ENCODE measurements at regions not wholly inside any gene's neighbourhood (a gene's known extent, or its start where the extent isn't known, plus 50 kb on each side); places are given as distances from the start of the nearest gene placed in this dataset.

GRCh38 chr4:100075486-100076270 is 114.6 kb downstream of the DDIT4L start:
- H3K36me3 ChIP-seq (ENCODE audit: insufficient read depth in 1 of 2, low read depth in 1 of 2), result no peaks in the 10 kb centered on the region
- intact Hi-C loops (cut with DNase I), result no loop called here
- WGBS, 3 donors, result 74 to 81% (median 75%) methylated on average over 2 of the region's 2 CpGs
- no peak for DNase-seq
- ATAC-seq, result no peak
- H3K27me3 ChIP-seq (ENCODE audit: insufficient read depth in 3 of 3, low read length in 2 of 3), result peaks cover 0 to 6% (median 0%) of the 10 kb centered on the region in 3 donors
- H3K27ac ChIP-seq, result no peak overlapping the region
- no peaks in the 10 kb centered on the region for H3K9me3 ChIP-seq
- TF ChIP-seq CTCF (IDR thresholded peaks at IDR 0.05), result no peak
- no peak overlapping the region for H3K4me3 ChIP-seq
- no peaks in the 10 kb centered on the region for H3K4me1 ChIP-seq

- no peak for ATAC-seq
- no peak for TF ChIP-seq CTCF (IDR thresholded peaks at IDR 0.05)
These were observed 115.2 kb downstream of the DDIT4L start for GRCh38 chr4:100075056-100075455.

DNA sequence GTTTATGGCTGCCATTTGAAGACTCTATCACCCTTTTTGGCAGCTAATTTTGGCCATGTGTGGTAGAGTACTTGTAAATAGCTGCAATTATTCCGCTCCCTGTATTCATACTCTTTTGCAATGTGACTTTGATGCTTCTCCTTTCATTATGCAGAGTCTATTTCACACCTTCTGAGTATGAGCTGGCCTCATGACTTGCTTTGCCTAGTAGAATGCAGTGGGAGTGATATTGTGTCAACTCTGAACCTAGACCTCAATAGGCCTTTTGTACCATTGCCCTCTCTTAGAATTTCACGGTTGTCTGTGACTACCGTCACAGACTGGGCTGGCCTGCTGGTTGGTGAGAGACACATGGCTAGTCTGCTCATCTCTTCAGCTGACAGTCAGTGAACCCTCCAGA is 118.8 kb downstream of the DDIT4L start:
- no peak overlapping the region for H3K4me3 ChIP-seq
- 78 to 85% (median 82%) methylated on average over 3 of the region's 3 CpGs for WGBS, 3 donors
- TF ChIP-seq CTCF (IDR thresholded peaks at IDR 0.05), result no peak
- ATAC-seq, result no peak
- H3K4me1 ChIP-seq, result no peaks in the 10 kb centered on the region
- peaks cover 0 to 6% (median 0%) of the 10 kb centered on the region in 3 donors for H3K27me3 ChIP-seq (ENCODE audit: insufficient read depth in 3 of 3, low read length in 2 of 3)
- no peak overlapping the region for H3K27ac ChIP-seq
- intact Hi-C loops (cut with DNase I), result no loop called here
- no peaks in the 10 kb centered on the region for H3K36me3 ChIP-seq (ENCODE audit: insufficient read depth in 1 of 2, low read depth in 1 of 2)
- no peak for DNase-seq
- H3K9me3 ChIP-seq, result no peaks in the 10 kb centered on the region

More at GRCh38 chr4:100075056-100075455, 115.2 kb downstream of the DDIT4L start:
- DNase-seq, result no peak
- peaks cover 0 to 6% (median 0%) of the 10 kb centered on the region in 3 donors for H3K27me3 ChIP-seq (ENCODE audit: insufficient read depth in 3 of 3, low read length in 2 of 3)
- no peak overlapping the region for H3K27ac ChIP-seq
- intact Hi-C loops (cut with DNase I), result no loop called here
- no peaks in the 10 kb centered on the region for H3K4me1 ChIP-seq
- H3K9me3 ChIP-seq, result no peaks in the 10 kb centered on the region
- no peaks in the 10 kb centered on the region for H3K36me3 ChIP-seq (ENCODE audit: insufficient read depth in 1 of 2, low read depth in 1 of 2)
- H3K4me3 ChIP-seq, result no peak overlapping the region

GRCh38 chr4:100070868-100071267 is 119.4 kb downstream of the DDIT4L start:
- Histone ChIP-seq H3K4me1 (no peaks in the 10 kb centered on the region), H3K27me3 (ENCODE audit: insufficient read depth in 3 of 3, low read length in 2 of 3) (peaks cover 0 to 6% (median 0%) of the 10 kb centered on the region in 3 donors), H3K9me3 (no peaks in the 10 kb centered on the region), H3K36me3 (ENCODE audit: insufficient read depth in 1 of 2, low read depth in 1 of 2) (no peaks in the 10 kb centered on the region), H3K27ac (no peak overlapping the region), H3K4me3 (no peak overlapping the region)
- intact Hi-C loops (cut with DNase I), result no loop called here
- ATAC-seq (no peak), DNase-seq (no peak)
- TF ChIP-seq CTCF (IDR thresholded peaks at IDR 0.05), result no peak
- 89 to 95% (median 94%) methylated on average over 4 of the region's 4 CpGs for WGBS, 3 donors

DNA sequence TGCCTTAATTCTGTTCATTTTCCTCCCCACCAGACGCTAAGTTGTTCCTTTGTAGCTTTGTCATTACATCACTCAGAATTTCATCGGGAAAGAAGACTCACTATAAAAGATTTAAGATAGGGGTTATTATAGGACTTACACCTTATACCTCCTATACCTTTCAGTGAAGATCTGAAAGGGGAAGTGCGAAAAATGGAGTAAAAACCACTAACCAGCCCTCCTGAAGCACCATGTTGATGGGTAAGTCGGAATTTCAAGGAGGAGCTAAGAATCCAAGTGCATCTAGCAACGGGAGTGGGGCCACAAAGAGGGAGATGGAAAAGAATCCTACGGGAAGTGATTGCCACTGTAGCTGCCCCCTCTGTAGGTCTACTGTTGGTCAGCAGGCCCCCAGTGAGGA is 119.1 kb upstream of the H2AZ1 start:
- Histone ChIP-seq H3K36me3 (ENCODE audit: insufficient read depth in 1 of 2, low read depth in 1 of 2) (no peaks in the 10 kb centered on the region), H3K27ac (no peak overlapping the region), H3K27me3 (ENCODE audit: insufficient read depth in 3 of 3, low read length in 2 of 3) (peaks cover 0 to 3% (median 0%) of the 10 kb centered on the region in 3 donors), H3K4me3 (no peak overlapping the region), H3K4me1 (no peaks in the 10 kb centered on the region), H3K9me3 (no peaks in the 10 kb centered on the region)
- intact Hi-C loops (cut with DNase I), result no loop called here
- 73 to 82% (median 76%) methylated on average over 6 of the region's 6 CpGs for WGBS, 3 donors
- ATAC-seq (no peak), DNase-seq (no peak)
- TF ChIP-seq CTCF (IDR thresholded peaks at IDR 0.05), result no peak

All from psoas muscle (tissue), 7 donors.